SK-N-SH (cell line): ENCODE measurements at regions not wholly inside any gene's neighbourhood (a gene's known extent, or its start where the extent isn't known, plus 50 kb on each side); places are given as distances from the start of the nearest gene placed in this dataset.

Source experiments
- CTCF ChIA-PET: fragments of 300-600, 350-600 bp; formaldehyde crosslinking; extraction: SDS; loops from one replicate; lab custom pipeline; 2021; lab: Yijun Ruan, JAX
- POLR2A ChIA-PET: fragments of 350-600 bp; sonication (Branson Sonifier 250); formaldehyde crosslinking; extraction: SDS; loops from one replicate; lab custom pipeline; 2020; ENCODE audit warnings: antibody characterized with exemption, inconsistent platforms; lab: Yijun Ruan, JAX
- DNase-seq: peaks from one replicate; pipeline ENCODE4 v3.0.0; 2012
- H2AFZ ChIP-seq: fragments of 200-600 bp; sonication (generic); 2 replicates; pipeline ENCODE4 v1.8.1; 2016; ENCODE audit warnings: antibody characterized with exemption, mild to moderate bottlenecking, low read depth
- H3F3A ChIP-seq: fragments of 200-600 bp; sonication (generic); replicated peaks from 2 replicates; pipeline ENCODE3; 2016; ENCODE audit warnings: antibody characterized with exemption, mild to moderate bottlenecking; ENCODE audit not compliant: insufficient read depth
- H3K27ac ChIP-seq, 2 experiments: fragments of 200-500 bp in 1 of 2; fragments of 200-600 bp in 1 of 2; sonication (Bioruptor generic) in 1 of 2; sonication (generic), shearing (Covaris generic) in 1 of 2; 2 replicates each; pipeline versions ENCODE4 v1.5.1 to v1.6.1; 2014 to 2016; ENCODE audit warnings: low read depth in 2 of 2, inconsistent platforms in 1 of 2, low read length in 1 of 2, mild to moderate bottlenecking in 1 of 2, mixed read lengths in 1 of 2
- H3K27me3 ChIP-seq: fragments of 200-600 bp; sonication (generic), shearing (Covaris generic); 2 replicates; pipeline ENCODE4 v1.6.1; 2016; ENCODE audit warnings: mixed run types; ENCODE audit not compliant: insufficient read depth
- H3K36me3 ChIP-seq, 2 experiments: fragments of 200-500 bp in 1 of 2; fragments of 200-600 bp in 1 of 2; sonication (Bioruptor generic) in 1 of 2; sonication (generic) in 1 of 2; replicated peaks in 1 of 2; 2 replicates each; pipeline versions ENCODE3 to v1.5.1; 2014 to 2016; ENCODE audit warnings: low read length in 1 of 2, mild to moderate bottlenecking in 1 of 2; ENCODE audit not compliant: insufficient read depth in 2 of 2, control insufficient read depth in 1 of 2
- H3K4me1 ChIP-seq, 2 experiments: fragments of 200-500 bp in 1 of 2; fragments of 200-600 bp in 1 of 2; sonication (Bioruptor generic) in 1 of 2; sonication (generic), shearing (Covaris generic) in 1 of 2; 2 replicates each; pipeline versions ENCODE4 v1.5.1 to v1.6.1; 2014 to 2016; ENCODE audit warnings: low read depth in 1 of 2, low read length in 1 of 2, mixed run types in 1 of 2; ENCODE audit not compliant: insufficient read depth in 2 of 2, control insufficient read depth in 1 of 2
- H3K4me2 ChIP-seq: fragments of 200-600 bp; sonication (generic), shearing (Covaris generic); 2 replicates; pipeline ENCODE4 v1.6.1; 2017; ENCODE audit warnings: mixed run types
- H3K4me3 ChIP-seq, 2 experiments: fragments of 200-500 bp in 1 of 2; fragments of 200-600 bp in 1 of 2; sonication (Bioruptor generic) in 1 of 2; sonication (generic), shearing (Covaris generic) in 1 of 2; 2 replicates each; pipeline versions ENCODE4 v1.5.1 to v1.8.1; 2014 to 2016; ENCODE audit warnings: low read depth in 2 of 2, inconsistent platforms in 1 of 2, low read length in 1 of 2, mild to moderate bottlenecking in 1 of 2, mixed read lengths in 1 of 2, moderate library complexity in 1 of 2
- H3K79me2 ChIP-seq: fragments of 200-600 bp; sonication (generic); 2 replicates; pipeline ENCODE4 v1.8.1; 2017; ENCODE audit warnings: mild to moderate bottlenecking; ENCODE audit not compliant: insufficient read depth
- H3K9ac ChIP-seq: fragments of 200-600 bp; sonication (generic); 2 replicates; pipeline ENCODE4 v1.6.1; 2017; ENCODE audit warnings: mixed run types
- H3K9me2 ChIP-seq: fragments of 200-600 bp; sonication (generic); 2 replicates; pipeline ENCODE4 v1.6.1; 2017; ENCODE audit warnings: mixed run types
- H3K9me3 ChIP-seq: fragments of 200-600 bp; sonication (generic); 2 replicates; pipeline ENCODE4 v1.6.1; 2017; ENCODE audit warnings: mixed run types, mild to moderate bottlenecking, moderate library complexity
- H4K20me1 ChIP-seq: fragments of 200-600 bp; sonication (generic); 2 replicates; pipeline ENCODE4 v1.6.1; 2017; ENCODE audit warnings: mild to moderate bottlenecking, mixed run types; ENCODE audit not compliant: insufficient read depth
- CTCF ChIP-seq: fragments of 200-600 bp; sonication (generic); IDR thresholded peaks from 2 replicates; pipeline ENCODE4 v1.6.1; 2017; ENCODE audit warnings: antibody characterized with exemption, mild to moderate bottlenecking, moderate library complexity
- EP300 ChIP-seq, 2 experiments: IDR thresholded peaks; 2 replicates each; pipeline versions ENCODE4 v1.4.0 to v1.6.1; 2012; ENCODE audit warnings: borderline replicate concordance in 1 of 2, low read depth in 1 of 2, low read length in 1 of 2
- EZH2phosphoT487 ChIP-seq: fragments of 200-600 bp; sonication (generic); IDR thresholded peaks from 2 replicates; pipeline ENCODE4 v1.6.1; 2017; ENCODE audit warnings: low read depth, mixed run types, mild to moderate bottlenecking, antibody characterized with exemption, moderate library complexity, borderline replicate concordance
- FOSL2 ChIP-seq: IDR thresholded peaks from 2 replicates; pipeline ENCODE4 v1.4.0; 2012; ENCODE audit warnings: low read depth, mild to moderate bottlenecking, moderate library complexity, borderline replicate concordance
- FOXJ3 ChIP-seq: sonication (generic); formaldehyde crosslinking; IDR thresholded peaks from 2 replicates; pipeline ENCODE4 v1.5.1; 2020; ENCODE audit warnings: mild to moderate bottlenecking, missing genetic modification reagents
- FOXM1 ChIP-seq: IDR thresholded peaks from 2 replicates; pipeline ENCODE4 v1.4.0; 2012; ENCODE audit warnings: low read depth, mild to moderate bottlenecking
- GABPA ChIP-seq: IDR thresholded peaks from 2 replicates; pipeline ENCODE4 v1.4.0; 2012; ENCODE audit warnings: low read depth, mild to moderate bottlenecking
- GATA2 ChIP-seq: sonication (generic); formaldehyde crosslinking; IDR thresholded peaks from 2 replicates; pipeline ENCODE4 v1.5.0; 2020; ENCODE audit warnings: mild to moderate bottlenecking, missing genetic modification reagents
- JUND ChIP-seq: IDR thresholded peaks from 2 replicates; pipeline ENCODE4 v1.4.0; 2012
- MEF2A ChIP-seq: IDR thresholded peaks from 2 replicates; pipeline ENCODE4 v1.4.0; 2012; ENCODE audit warnings: low read depth, borderline replicate concordance
- REST ChIP-seq: IDR thresholded peaks from 2 replicates; pipeline ENCODE4 v1.6.1; 2012; ENCODE audit warnings: mild to moderate bottlenecking, low read depth, low read length, moderate library complexity
- RFX5 ChIP-seq: IDR thresholded peaks from 2 replicates; pipeline ENCODE4 v1.6.1; 2012; ENCODE audit warnings: mild to moderate bottlenecking, improper control_type of control experiment, low read length
- RXRA ChIP-seq: IDR thresholded peaks from 2 replicates; pipeline ENCODE4 v1.4.0; 2012; ENCODE audit warnings: low read depth, mild to moderate bottlenecking, borderline replicate concordance
- SMC3 ChIP-seq: IDR thresholded peaks from 2 replicates; pipeline ENCODE4 v1.6.1; 2012; ENCODE audit warnings: low read depth, low read length, improper control_type of control experiment
- TAF1 ChIP-seq: IDR thresholded peaks from 2 replicates; pipeline ENCODE4 v1.6.1; 2012; ENCODE audit warnings: low read depth, mild to moderate bottlenecking, low read length, moderate library complexity, borderline replicate concordance
- TCF12 ChIP-seq: IDR thresholded peaks from 2 replicates; pipeline ENCODE4 v1.4.0; 2012
- TEAD4 ChIP-seq: IDR thresholded peaks from 2 replicates; pipeline ENCODE4 v1.4.0; 2012; ENCODE audit warnings: mild to moderate bottlenecking, borderline replicate concordance; ENCODE audit not compliant: insufficient read depth
- USF1 ChIP-seq: IDR thresholded peaks from 2 replicates; pipeline ENCODE4 v1.4.0; 2012; ENCODE audit warnings: low read depth, borderline replicate concordance
- YY1 ChIP-seq: IDR thresholded peaks from 2 replicates; pipeline ENCODE4 v1.4.0; 2012; ENCODE audit warnings: low read depth, mild to moderate bottlenecking
- WGBS: methylation state at CpG from one replicate; pipeline ENCODE4 v1.1.6; 2017; ENCODE audit warnings: low lambda C conversion rate; 5-methylcytosine and 5-hydroxymethylcytosine counted together

- Histone ChIP-seq H3K4me2 (no peak overlapping the region), H3K9me3 (no peaks in the 10 kb centered on the region), H2AFZ (no peak overlapping the region), H3K36me3 (no peaks in the 10 kb centered on the region), H3K27me3 (no peaks in the 10 kb centered on the region), H3K4me3 (no peak overlapping the region), H4K20me1 (no peaks in the 10 kb centered on the region), H3K9ac (no peak overlapping the region), H3F3A (no peaks in the 10 kb centered on the region), H3K27ac (no peak overlapping the region), H3K79me2 (no peaks in the 10 kb centered on the region), H3K9me2 (no peaks in the 10 kb centered on the region), H3K4me1 (no peaks in the 10 kb centered on the region)
- ChIA-PET CTCF (no interaction called here), POLR2A (no interaction called here)
- DNase-seq: no peak
- TF ChIP-seq MEF2A: no peak
- TF ChIP-seq USF1: no peak
- no peak for TF ChIP-seq CTCF
- no peak for TF ChIP-seq FOXM1
- TF ChIP-seq RXRA: no peak
- no peak for TF ChIP-seq YY1
- no peak for TF ChIP-seq EP300 (IDR thresholded peaks at IDR 0.05; ENCODE audit: borderline replicate concordance in 1 of 2, low read depth in 1 of 2, low read length in 1 of 2)
- no peak for TF ChIP-seq RFX5
Measured at GRCh38 chr15:45946111-45946510, 311.3 kb downstream of the SQOR start.

GRCh38 chr15:45948181-45948621 is 313.4 kb downstream of the SQOR start:
- Histone ChIP-seq H4K20me1 (no peaks in the 10 kb centered on the region), H3K27ac (no peak overlapping the region), H2AFZ (no peak overlapping the region), H3K36me3 (no peaks in the 10 kb centered on the region), H3K27me3 (no peaks in the 10 kb centered on the region), H3K9ac (no peak overlapping the region), H3K4me1 (no peaks in the 10 kb centered on the region), H3K79me2 (no peaks in the 10 kb centered on the region), H3K9me3 (no peaks in the 10 kb centered on the region), H3K9me2 (no peaks in the 10 kb centered on the region), H3F3A (no peaks in the 10 kb centered on the region), H3K4me3 (no peak overlapping the region), H3K4me2 (no peak overlapping the region)
- DNase-seq: no peak
- 16% methylated on average over 3 of the region's 3 CpGs for WGBS
- TF ChIP-seq JUND (no peak), GABPA (no peak), YY1 (no peak), GATA2 (no peak), USF1 (no peak), FOXM1 (no peak), TAF1 (no peak), REST (no peak), TCF12 (no peak), RFX5 (no peak), SMC3 (no peak), FOXJ3 (CRISPR knock-in tag) (no peak), FOSL2 (no peak), TEAD4 (no peak), EZH2phosphoT487 (no peak)
- ChIA-PET POLR2A (no interaction called here), CTCF (no interaction called here)
